Fibroblast of lung (primary cell): ENCODE measurements at regions not wholly inside any gene's neighbourhood (a gene's known extent, or its start where the extent isn't known, plus 50 kb on each side); places are given as distances from the start of the nearest gene placed in this dataset.

Source experiments
- DNase-seq, 2 donors: peaks; one replicate each; pipeline versions ENCODE4 v3.0.0 to v3.0.0-alpha.2; 2010; ENCODE audit warnings: low read depth in 2 of 2
- H2AFZ ChIP-seq: 2 replicates; pipeline ENCODE4 v1.5.1; 2012; ENCODE audit warnings: low read length, control low read depth, inconsistent platforms
- H3K27ac ChIP-seq: 2 replicates; pipeline ENCODE4 v1.5.1; 2011; ENCODE audit warnings: low read length, control low read depth; ENCODE audit not compliant: insufficient read depth
- H3K27me3 ChIP-seq: 2 replicates; pipeline ENCODE4 v1.5.1; 2011; ENCODE audit warnings: mild to moderate bottlenecking, low read length; ENCODE audit not compliant: control insufficient read depth, insufficient read depth
- H3K36me3 ChIP-seq: 2 replicates; pipeline ENCODE4 v1.5.1; 2011; ENCODE audit warnings: low read length; ENCODE audit not compliant: control insufficient read depth, insufficient read depth
- H3K4me1 ChIP-seq: 2 replicates; pipeline ENCODE4 v1.5.1; 2011; ENCODE audit warnings: low read length; ENCODE audit not compliant: control insufficient read depth, insufficient read depth; ENCODE audit errors: extremely low read depth
- H3K4me2 ChIP-seq: 2 replicates; pipeline ENCODE4 v1.5.1; 2011; ENCODE audit warnings: low read length, control low read depth; ENCODE audit not compliant: insufficient read depth; ENCODE audit errors: extremely low read depth
- H3K4me3 ChIP-seq, 4 experiments: fragments of 200-600 bp in 1 of 4; sonication (generic) in 1 of 4; replicated peaks in 1 of 4; 2 replicates each; pipeline ENCODE4 v1.5.1; 2011 to 2016; ENCODE audit warnings: low read length in 4 of 4, low read depth in 3 of 4, mild to moderate bottlenecking in 3 of 4, control low read depth in 2 of 4, inconsistent platforms in 1 of 4, mixed read lengths in 1 of 4; ENCODE audit not compliant: insufficient read depth in 1 of 4; ENCODE audit errors: control extremely low read depth in 1 of 4
- H3K79me2 ChIP-seq: 2 replicates; pipeline ENCODE4 v1.5.1; 2012; ENCODE audit warnings: mild to moderate bottlenecking, low read length, inconsistent platforms; ENCODE audit not compliant: control insufficient read depth, insufficient read depth
- H3K9ac ChIP-seq: 2 replicates; pipeline ENCODE4 v1.5.1; 2011; ENCODE audit warnings: mild to moderate bottlenecking, low read length, control low read depth; ENCODE audit not compliant: insufficient read depth
- H3K9me3 ChIP-seq: 2 replicates; pipeline ENCODE4 v1.5.1; 2012; ENCODE audit warnings: low read depth, low read length; ENCODE audit not compliant: control insufficient read depth, insufficient read depth
- H4K20me1 ChIP-seq: 2 replicates; pipeline ENCODE4 v1.5.1; 2011; ENCODE audit warnings: low read length; ENCODE audit not compliant: control insufficient read depth, insufficient read depth; ENCODE audit errors: extremely low read depth
- EZH2 ChIP-seq: IDR thresholded peaks from 2 replicates; pipeline ENCODE4 v1.5.1; 2012; ENCODE audit warnings: low read length, control low read depth, mild to moderate bottlenecking; ENCODE audit errors: missing control alignments
- TF ChIP-seq, protein P1 (sequence below), 2 donors: IDR thresholded peaks in 1 of 2; conservative IDR thresholded peaks in 1 of 2; 1 replicate in 1 of 2; 2 replicates in 1 of 2; pipeline ENCODE4 v1.5.1; 2011 to 2012; ENCODE audit warnings: low read length in 2 of 2, control low read depth in 1 of 2, inconsistent platforms in 1 of 2, low read depth in 1 of 2, mild to moderate bottlenecking in 1 of 2

DNA sequence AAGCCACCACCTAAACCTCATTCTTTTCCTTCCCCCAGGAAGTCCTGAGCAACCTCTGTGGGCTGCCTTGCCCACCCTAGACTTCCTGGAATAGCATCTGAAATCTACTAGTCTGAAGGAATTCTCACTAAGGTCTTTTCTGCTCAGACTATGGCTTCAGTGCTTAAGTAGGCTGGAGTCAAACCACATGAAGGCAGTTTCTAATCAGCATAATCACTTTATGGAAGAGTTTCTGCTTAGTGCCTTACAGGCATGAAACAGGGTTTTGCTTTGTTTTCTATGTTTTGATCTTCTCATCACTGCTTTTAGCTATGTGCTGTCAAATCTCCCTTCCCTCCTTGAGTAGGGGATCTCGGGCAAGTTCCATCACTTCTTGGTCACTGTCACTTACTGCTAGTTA lies 117.7 kb downstream of the WT1 start:
- no peaks in the 10 kb centered on the region for H3K79me2 ChIP-seq
- H3K27me3 ChIP-seq = no peaks in the 10 kb centered on the region
- H3K4me1 ChIP-seq = no peaks in the 10 kb centered on the region
- H3K4me2 ChIP-seq = no peak overlapping the region
- H3K36me3 ChIP-seq = no peaks in the 10 kb centered on the region
- no peak overlapping the region for H3K27ac ChIP-seq
- H2AFZ ChIP-seq = no peak overlapping the region
- TF ChIP-seq, protein P1, sequence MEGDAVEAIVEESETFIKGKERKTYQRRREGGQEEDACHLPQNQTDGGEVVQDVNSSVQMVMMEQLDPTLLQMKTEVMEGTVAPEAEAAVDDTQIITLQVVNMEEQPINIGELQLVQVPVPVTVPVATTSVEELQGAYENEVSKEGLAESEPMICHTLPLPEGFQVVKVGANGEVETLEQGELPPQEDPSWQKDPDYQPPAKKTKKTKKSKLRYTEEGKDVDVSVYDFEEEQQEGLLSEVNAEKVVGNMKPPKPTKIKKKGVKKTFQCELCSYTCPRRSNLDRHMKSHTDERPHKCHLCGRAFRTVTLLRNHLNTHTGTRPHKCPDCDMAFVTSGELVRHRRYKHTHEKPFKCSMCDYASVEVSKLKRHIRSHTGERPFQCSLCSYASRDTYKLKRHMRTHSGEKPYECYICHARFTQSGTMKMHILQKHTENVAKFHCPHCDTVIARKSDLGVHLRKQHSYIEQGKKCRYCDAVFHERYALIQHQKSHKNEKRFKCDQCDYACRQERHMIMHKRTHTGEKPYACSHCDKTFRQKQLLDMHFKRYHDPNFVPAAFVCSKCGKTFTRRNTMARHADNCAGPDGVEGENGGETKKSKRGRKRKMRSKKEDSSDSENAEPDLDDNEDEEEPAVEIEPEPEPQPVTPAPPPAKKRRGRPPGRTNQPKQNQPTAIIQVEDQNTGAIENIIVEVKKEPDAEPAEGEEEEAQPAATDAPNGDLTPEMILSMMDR (conservative IDR thresholded peaks at IDR 0.05 in 1 of 2, IDR thresholded peaks at IDR 0.05 in 1 of 2; ENCODE audit: low read depth in 1 of 2, low read length in 2 of 2) = no peak
- no peak overlapping the region for H3K9ac ChIP-seq
- H3K4me3 ChIP-seq = no peak overlapping the region
- DNase-seq = no peak
- H4K20me1 ChIP-seq = no peaks in the 10 kb centered on the region
- H3K9me3 ChIP-seq = no peaks in the 10 kb centered on the region

DNA sequence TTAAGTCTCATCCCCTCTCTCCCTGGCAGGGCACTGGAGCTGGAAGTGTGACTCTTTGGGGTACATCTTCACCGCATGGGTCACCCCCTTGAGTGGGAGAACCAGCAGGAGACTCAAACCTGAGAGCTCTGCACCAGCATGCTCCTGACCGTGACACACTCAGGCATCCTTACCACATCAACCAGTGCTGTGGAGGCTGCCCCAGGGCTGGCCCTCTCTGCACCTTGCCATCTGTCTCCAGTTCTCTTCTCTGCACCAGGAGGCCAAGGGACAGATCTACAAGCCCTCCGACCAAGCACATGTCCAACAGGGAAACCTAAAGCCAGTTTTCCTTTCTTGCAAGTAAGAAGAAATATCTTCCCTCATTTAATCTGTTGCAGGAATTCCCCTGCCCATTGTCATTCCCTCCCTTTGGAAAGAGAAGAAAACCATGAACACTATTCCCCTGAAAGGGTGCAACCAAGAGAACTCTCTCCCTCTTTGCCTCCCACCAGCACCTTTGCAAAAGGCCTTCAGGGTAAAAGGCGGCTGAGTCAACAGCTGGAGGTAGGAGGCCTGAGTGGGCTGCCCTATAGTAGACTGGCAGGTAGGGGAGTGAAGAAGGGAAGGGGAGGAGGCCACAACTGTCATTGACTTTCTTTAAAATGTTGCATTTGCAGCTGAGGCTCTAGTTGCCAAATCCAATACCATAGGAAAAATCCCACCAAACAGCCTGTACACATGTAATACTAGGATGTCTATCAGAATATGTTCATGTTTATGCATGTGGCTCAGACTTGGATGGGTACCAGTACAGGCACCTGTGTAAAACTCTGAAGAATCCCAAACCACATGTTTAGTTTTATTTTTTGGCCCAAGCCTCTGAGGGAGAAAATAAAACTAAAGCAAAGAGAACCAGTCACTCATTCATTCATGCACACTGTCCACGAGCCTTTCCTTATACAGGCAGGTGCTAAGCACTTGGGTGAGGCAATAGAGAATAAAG lies 117.0 kb downstream of the WT1 start:
- H3K27me3 ChIP-seq = no peaks in the 10 kb centered on the region
- H3K9me3 ChIP-seq = no peaks in the 10 kb centered on the region
- no peaks in the 10 kb centered on the region for H4K20me1 ChIP-seq
- no peaks in the 10 kb centered on the region for H3K4me1 ChIP-seq
- H3K36me3 ChIP-seq = no peaks in the 10 kb centered on the region
- no peaks in the 10 kb centered on the region for H3K79me2 ChIP-seq
- no peak overlapping the region for H3K4me3 ChIP-seq
- no peak overlapping the region for H3K27ac ChIP-seq
- no peak overlapping the region for H2AFZ ChIP-seq
- DNase-seq = no peak
- no peak overlapping the region for H3K9ac ChIP-seq
- H3K4me2 ChIP-seq = no peak overlapping the region
- TF ChIP-seq, protein P1 (conservative IDR thresholded peaks at IDR 0.05 in 1 of 2, IDR thresholded peaks at IDR 0.05 in 1 of 2; ENCODE audit: low read depth in 1 of 2, low read length in 2 of 2) = no peak
- TF ChIP-seq EZH2 = no peak

- Histone ChIP-seq H3K4me2 (no peak overlapping the region), H3K9me3 (no peaks in the 10 kb centered on the region), H4K20me1 (no peaks in the 10 kb centered on the region), H3K36me3 (no peaks in the 10 kb centered on the region), H3K27ac (no peak overlapping the region), H2AFZ (no peak overlapping the region), H3K4me3 (no peak overlapping the region), H3K9ac (no peak overlapping the region), H3K4me1 (no peaks in the 10 kb centered on the region), H3K27me3 (no peaks in the 10 kb centered on the region), H3K79me2 (no peaks in the 10 kb centered on the region)
- DNase-seq = no peak
- no peak for TF ChIP-seq EZH2
- TF ChIP-seq, protein P1 (conservative IDR thresholded peaks at IDR 0.05 in 1 of 2, IDR thresholded peaks at IDR 0.05 in 1 of 2; ENCODE audit: low read depth in 1 of 2, low read length in 2 of 2) = no peak
Observed at GRCh38 chr11:32323814-32324130, 111.6 kb downstream of the WT1 start.
